ENCODE measurements at regions not wholly inside any gene's neighbourhood (a gene's known extent, or its start where the extent isn't known, plus 50 kb on each side); places are given as distances from the start of the nearest gene placed in this dataset.
"Not testable (repeated sequence)": the region's sequence is repeated elsewhere in the genome, so short reads cannot be mapped to it uniquely, and the experiment has no call there.

- no peak for DNase-seq (ENCODE audit: low read depth in 2 of 2, low spot score in 1 of 2)
These were observed 98.6 kb downstream of the NAV1 start for GRCh38 chr1:201637282-201638079.

GRCh38 chr1:201639391-201639790 is 100.5 kb downstream of the NAV1 start:
- no peak for DNase-seq (ENCODE audit: low read depth in 2 of 2, low spot score in 1 of 2)

GRCh38 chr1:201639826-201640225 is 100.9 kb downstream of the NAV1 start:
- DNase-seq (ENCODE audit: low read depth in 2 of 2, low spot score in 1 of 2), result no peak

GRCh38 chr1:201640624-201641023 is 101.7 kb downstream of the NAV1 start:
- no peak for DNase-seq (ENCODE audit: low read depth in 2 of 2, low spot score in 1 of 2)

- DNase-seq (ENCODE audit: low read depth in 2 of 2, low spot score in 1 of 2), result no peak
These were observed 102.8 kb downstream of the NAV1 start for GRCh38 chr1:201641524-201642253.

GRCh38 chr1:201643835-201644104 is 104.8 kb downstream of the NAV1 start:
- DNase-seq (ENCODE audit: low read depth in 2 of 2, low spot score in 1 of 2), result no peak

- DNase-seq (ENCODE audit: low read depth in 2 of 2, low spot score in 1 of 2), result no peak
These were observed 105.3 kb downstream of the NAV1 start for GRCh38 chr1:201644197-201644596.

- DNase-seq (ENCODE audit: low read depth in 2 of 2, low spot score in 1 of 2), result not testable (repeated sequence)
These were observed 106.1 kb downstream of the NAV1 start for GRCh38 chr1:201645000-201645399.

GRCh38 chr1:201645956-201646355 is 107.0 kb downstream of the NAV1 start:
- no peak for DNase-seq (ENCODE audit: low read depth in 2 of 2, low spot score in 1 of 2)

GRCh38 chr1:201646411-201647022 is 107.6 kb downstream of the NAV1 start:
- DNase-seq (ENCODE audit: low read depth in 2 of 2, low spot score in 1 of 2), result no peak

GRCh38 chr1:201647094-201647493 is 108.2 kb downstream of the NAV1 start:
- DNase-seq (ENCODE audit: low read depth in 2 of 2, low spot score in 1 of 2), result no peak

- no peak for DNase-seq (ENCODE audit: low read depth in 2 of 2, low spot score in 1 of 2)
These were observed 108.8 kb downstream of the NAV1 start for GRCh38 chr1:201647722-201648065.

GRCh38 chr1:201648066-201648906 is 109.4 kb downstream of the NAV1 start:
- DNase-seq (ENCODE audit: low read depth in 2 of 2, low spot score in 1 of 2), result no peak

- DNase-seq (ENCODE audit: low read depth in 2 of 2, low spot score in 1 of 2), result no peak
These were observed 110.2 kb downstream of the NAV1 start for GRCh38 chr1:201648907-201649721.

- no peak for DNase-seq (ENCODE audit: low read depth in 2 of 2, low spot score in 1 of 2)
These were observed 111.1 kb downstream of the NAV1 start for GRCh38 chr1:201649761-201650622.

- no peak for DNase-seq (ENCODE audit: low read depth in 2 of 2, low spot score in 1 of 2)
These were observed 111.7 kb downstream of the NAV1 start for GRCh38 chr1:201650623-201650933.

GRCh38 chr1:201652181-201652580 is 113.3 kb downstream of the NAV1 start:
- no peak for DNase-seq (ENCODE audit: low read depth in 2 of 2, low spot score in 1 of 2)

- DNase-seq (ENCODE audit: low read depth in 2 of 2, low spot score in 1 of 2), result no peak
These were observed 114.3 kb downstream of the NAV1 start for GRCh38 chr1:201653233-201653632.

GRCh38 chr1:201653883-201654282 is 115.0 kb downstream of the NAV1 start:
- no peak for DNase-seq (ENCODE audit: low read depth in 2 of 2, low spot score in 1 of 2)

GRCh38 chr1:201655243-201655642 is 116.3 kb downstream of the NAV1 start:
- DNase-seq (ENCODE audit: low read depth in 2 of 2, low spot score in 1 of 2), result no peak
